ENCODE measurements at regions not wholly inside any gene's neighbourhood (a gene's known extent, or its start where the extent isn't known, plus 50 kb on each side); places are given as distances from the start of the nearest gene placed in this dataset.

DNA sequence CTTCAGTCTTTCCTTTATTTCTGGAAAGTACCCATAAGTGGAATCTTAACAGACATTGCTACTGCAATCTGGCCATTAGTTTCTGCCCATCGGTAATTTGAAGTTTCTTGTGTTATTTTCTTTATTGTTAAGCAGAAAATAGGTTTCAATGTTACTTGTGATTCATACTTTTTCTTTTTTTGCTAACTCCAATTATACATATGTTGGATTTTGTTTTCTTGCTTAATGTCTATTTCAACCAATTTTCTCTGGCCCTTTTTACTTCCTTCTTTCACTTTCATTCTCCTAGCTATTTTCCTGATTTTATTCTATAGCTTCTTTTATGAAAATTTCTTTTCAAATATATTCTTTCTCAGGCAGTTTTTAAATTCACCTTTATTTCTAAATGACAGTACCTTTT is 457.4 kb downstream of the TCERG1L start:
- H4K20me1 ChIP-seq (ENCODE audit: insufficient read depth, low read length): no peaks in the 10 kb centered on the region
- no peak overlapping the region for H2BK5ac ChIP-seq (ENCODE audit: low read depth, low read length, poor library complexity, severe bottlenecking)
- no peak overlapping the region for H2BK20ac ChIP-seq (ENCODE audit: low read depth, low read length)
- H2AK9ac ChIP-seq (replicated peaks; ENCODE audit: low read depth, low read length, poor library complexity): no peak overlapping the region
- no CpG with 5 or more reads among the region's 1 CpG for WGBS, 2 experiments (ENCODE audit: extremely low coverage in 2 of 2, insufficient read length in 1 of 2)
- intact Hi-C loops (cut with micrococcal nuclease): no loop called here
- no TSS peak for BruUV-seq (replicated peaks)
- H2BK120ac ChIP-seq (ENCODE audit: low read depth, low read length): no peak overlapping the region
- H3K79me1 ChIP-seq (ENCODE audit: low read depth in 1 of 2, low read length in 2 of 2): no peaks in the 10 kb centered on the region
- dilution Hi-C loops (cut with HindIII; ENCODE audit: low sequenced_read_pairs, unreplicated experiment): no loop called here
- CTCF ChIA-PET: no interaction called here
- H3K23ac ChIP-seq (ENCODE audit: low read depth, low read length): no peak overlapping the region
- H3K14ac ChIP-seq (replicated peaks; ENCODE audit: low read depth, low read length): no peak overlapping the region
- H3K9ac ChIP-seq (ENCODE audit: low read depth, low read length): no peak overlapping the region
- DNase-seq: no peak
- no peak overlapping the region for H4K91ac ChIP-seq (ENCODE audit: insufficient read depth, low read depth, low read length)
- no peak for ATAC-seq (ENCODE audit: low read depth)
- POLR2A ChIA-PET (ENCODE audit: unreplicated experiment): no interaction called here
- in situ Hi-C loops (cut with MboI; ENCODE audit: low sequenced_read_pairs): no loop called here
- H3K4me3 ChIP-seq (ENCODE audit: insufficient read depth, low read depth, low read length): no peak overlapping the region
- no peak overlapping the region for H3K18ac ChIP-seq (ENCODE audit: low read depth, low read length)
- no peak overlapping the region for H3K4ac ChIP-seq (ENCODE audit: low read depth, low read length)
- no peak overlapping the region for H3K27ac ChIP-seq (ENCODE audit: insufficient read depth, low read length)
- H4K5ac ChIP-seq (ENCODE audit: low read depth, low read length): no peak overlapping the region
- H2AK5ac ChIP-seq (ENCODE audit: low read depth, low read length): no peak overlapping the region
- H2BK15ac ChIP-seq (ENCODE audit: low read depth, low read length): no peak overlapping the region
- no peak overlapping the region for H3K4me2 ChIP-seq (ENCODE audit: low read depth, low read length)
- no peaks in the 10 kb centered on the region for H3K9me1 ChIP-seq (ENCODE audit: insufficient read depth, low read length)
- H4K8ac ChIP-seq (ENCODE audit: low read depth in 2 of 2, low read length in 2 of 2): no peak overlapping the region
- H3K9me3 ChIP-seq (ENCODE audit: control insufficient read depth, insufficient read depth, low read length): peaks cover 20% of the 10 kb centered on the region
- no peaks in the 10 kb centered on the region for H3K27me3 ChIP-seq (ENCODE audit: control insufficient read depth, insufficient read depth, low read length)
- no peaks in the 10 kb centered on the region for H3K4me1 ChIP-seq (ENCODE audit: control insufficient read depth, insufficient read depth, low read length)
- TF ChIP-seq MAZ (IDR thresholded peaks at IDR 0.05; ENCODE audit: borderline replicate concordance, low read depth, low read length): no peak
- TF ChIP-seq MXI1 (IDR thresholded peaks at IDR 0.05; ENCODE audit: borderline replicate concordance, low read depth, low read length): no peak
- TF ChIP-seq RAD21 (IDR thresholded peaks at IDR 0.05; ENCODE audit: low read length): no peak
- TF ChIP-seq FOS (IDR thresholded peaks at IDR 0.05; ENCODE audit: low read depth, low read length): no peak
- TF ChIP-seq MAFK (IDR thresholded peaks at IDR 0.05; ENCODE audit: low read depth, low read length): no peak
- TF ChIP-seq NFE2L2 (IDR thresholded peaks at IDR 0.05; ENCODE audit: low read depth, low read length): no peak
- no peak for TF ChIP-seq RCOR1 (IDR thresholded peaks at IDR 0.05; ENCODE audit: insufficient replicate concordance, low read length)
- no peak for TF ChIP-seq BHLHE40 (IDR thresholded peaks at IDR 0.05; ENCODE audit: low read depth, low read length)
- TF ChIP-seq, protein P1, sequence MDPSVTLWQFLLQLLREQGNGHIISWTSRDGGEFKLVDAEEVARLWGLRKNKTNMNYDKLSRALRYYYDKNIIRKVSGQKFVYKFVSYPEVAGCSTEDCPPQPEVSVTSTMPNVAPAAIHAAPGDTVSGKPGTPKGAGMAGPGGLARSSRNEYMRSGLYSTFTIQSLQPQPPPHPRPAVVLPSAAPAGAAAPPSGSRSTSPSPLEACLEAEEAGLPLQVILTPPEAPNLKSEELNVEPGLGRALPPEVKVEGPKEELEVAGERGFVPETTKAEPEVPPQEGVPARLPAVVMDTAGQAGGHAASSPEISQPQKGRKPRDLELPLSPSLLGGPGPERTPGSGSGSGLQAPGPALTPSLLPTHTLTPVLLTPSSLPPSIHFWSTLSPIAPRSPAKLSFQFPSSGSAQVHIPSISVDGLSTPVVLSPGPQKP (IDR thresholded peaks at IDR 0.05; ENCODE audit: borderline replicate concordance, low read depth, low read length): no peak
- no peak for TF ChIP-seq POLR2A (IDR thresholded peaks at IDR 0.05; ENCODE audit: low read depth, low read length)
- TF ChIP-seq, protein P2, sequence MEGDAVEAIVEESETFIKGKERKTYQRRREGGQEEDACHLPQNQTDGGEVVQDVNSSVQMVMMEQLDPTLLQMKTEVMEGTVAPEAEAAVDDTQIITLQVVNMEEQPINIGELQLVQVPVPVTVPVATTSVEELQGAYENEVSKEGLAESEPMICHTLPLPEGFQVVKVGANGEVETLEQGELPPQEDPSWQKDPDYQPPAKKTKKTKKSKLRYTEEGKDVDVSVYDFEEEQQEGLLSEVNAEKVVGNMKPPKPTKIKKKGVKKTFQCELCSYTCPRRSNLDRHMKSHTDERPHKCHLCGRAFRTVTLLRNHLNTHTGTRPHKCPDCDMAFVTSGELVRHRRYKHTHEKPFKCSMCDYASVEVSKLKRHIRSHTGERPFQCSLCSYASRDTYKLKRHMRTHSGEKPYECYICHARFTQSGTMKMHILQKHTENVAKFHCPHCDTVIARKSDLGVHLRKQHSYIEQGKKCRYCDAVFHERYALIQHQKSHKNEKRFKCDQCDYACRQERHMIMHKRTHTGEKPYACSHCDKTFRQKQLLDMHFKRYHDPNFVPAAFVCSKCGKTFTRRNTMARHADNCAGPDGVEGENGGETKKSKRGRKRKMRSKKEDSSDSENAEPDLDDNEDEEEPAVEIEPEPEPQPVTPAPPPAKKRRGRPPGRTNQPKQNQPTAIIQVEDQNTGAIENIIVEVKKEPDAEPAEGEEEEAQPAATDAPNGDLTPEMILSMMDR (conservative IDR thresholded peaks at IDR 0.05; ENCODE audit: low read depth, low read length): no peak
- TF ChIP-seq SMC3 (IDR thresholded peaks at IDR 0.05; ENCODE audit: low read depth, low read length): no peak
- TF ChIP-seq CHD1 (IDR thresholded peaks at IDR 0.05; ENCODE audit: low read depth, low read length): no peak
- no peak for TF ChIP-seq CEBPB (IDR thresholded peaks at IDR 0.05; ENCODE audit: low read depth, low read length)
- no peak for TF ChIP-seq RFX5 (IDR thresholded peaks at IDR 0.05; ENCODE audit: low read depth, low read length)
- TF ChIP-seq, protein P3, sequence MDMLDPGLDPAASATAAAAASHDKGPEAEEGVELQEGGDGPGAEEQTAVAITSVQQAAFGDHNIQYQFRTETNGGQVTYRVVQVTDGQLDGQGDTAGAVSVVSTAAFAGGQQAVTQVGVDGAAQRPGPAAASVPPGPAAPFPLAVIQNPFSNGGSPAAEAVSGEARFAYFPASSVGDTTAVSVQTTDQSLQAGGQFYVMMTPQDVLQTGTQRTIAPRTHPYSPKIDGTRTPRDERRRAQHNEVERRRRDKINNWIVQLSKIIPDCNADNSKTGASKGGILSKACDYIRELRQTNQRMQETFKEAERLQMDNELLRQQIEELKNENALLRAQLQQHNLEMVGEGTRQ (IDR thresholded peaks at IDR 0.05; ENCODE audit: low read depth, low read length): no peak
- H3K36me3 ChIP-seq (ENCODE audit: control insufficient read depth, insufficient read depth, low read length): no peaks in the 10 kb centered on the region
- H3K56ac ChIP-seq (ENCODE audit: extremely low read depth, insufficient read depth, low read length): no peak overlapping the region
- H2AFZ ChIP-seq (replicated peaks; ENCODE audit: low read length, poor library complexity): no peak overlapping the region
